ENCODE measurements at regions not wholly inside any gene's neighbourhood (a gene's known extent, or its start where the extent isn't known, plus 50 kb on each side); places are given as distances from the start of the nearest gene placed in this dataset.

DNA sequence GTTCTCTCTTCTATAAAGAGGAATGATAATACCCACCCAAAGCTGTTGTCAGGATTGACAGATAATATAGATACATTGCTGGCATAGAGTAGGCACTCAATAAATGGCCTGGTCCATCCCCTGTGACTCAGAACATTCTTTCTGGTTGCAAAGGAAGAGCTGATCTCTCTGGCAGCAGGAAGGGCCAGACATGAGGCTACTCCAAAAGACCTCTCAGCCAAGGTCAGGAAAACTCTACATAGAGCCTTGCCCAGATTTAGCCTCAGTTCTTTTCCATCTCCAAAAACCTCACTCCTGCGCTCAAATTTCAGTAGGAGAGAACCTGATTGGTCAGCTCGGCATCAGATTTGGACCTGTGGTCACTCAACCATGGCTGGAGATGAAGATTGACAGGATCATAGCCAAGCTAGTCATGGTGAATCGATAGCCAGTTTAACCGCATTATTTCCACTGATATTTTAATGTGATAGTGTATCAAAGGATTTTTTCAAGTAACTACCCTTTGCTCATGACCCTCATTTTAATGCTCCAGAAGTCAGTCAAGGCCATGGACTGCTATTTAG, 319.6 kb downstream of the DRD1 start:
- H3K9me3 ChIP-seq (ENCODE audit: control insufficient read depth, insufficient read depth, low read length): no peaks in the 10 kb centered on the region
- no peaks in the 10 kb centered on the region for H3K36me3 ChIP-seq (ENCODE audit: insufficient read depth, low read length)
- no peaks in the 10 kb centered on the region for H3K4me1 ChIP-seq (ENCODE audit: insufficient read depth, low read length)
- no peak overlapping the region for H3K9ac ChIP-seq (ENCODE audit: low read depth, low read length)

- Histone ChIP-seq H3K4me1 (ENCODE audit: insufficient read depth, low read length) (no peaks in the 10 kb centered on the region), H3K36me3 (ENCODE audit: insufficient read depth, low read length) (no peaks in the 10 kb centered on the region), H3K9me3 (ENCODE audit: control insufficient read depth, insufficient read depth, low read length) (no peaks in the 10 kb centered on the region), H3K9ac (ENCODE audit: low read depth, low read length) (no peak overlapping the region)
These were observed 320.4 kb downstream of the DRD1 start for GRCh38 chr5:175123542-175123941.

GRCh38 chr5:175121457-175121856, 322.5 kb downstream of the DRD1 start:
- Histone ChIP-seq H3K9ac (ENCODE audit: low read depth, low read length) (no peak overlapping the region), H3K4me1 (ENCODE audit: insufficient read depth, low read length) (no peaks in the 10 kb centered on the region), H3K36me3 (ENCODE audit: insufficient read depth, low read length) (no peaks in the 10 kb centered on the region), H3K9me3 (ENCODE audit: control insufficient read depth, insufficient read depth, low read length) (no peaks in the 10 kb centered on the region)

DNA sequence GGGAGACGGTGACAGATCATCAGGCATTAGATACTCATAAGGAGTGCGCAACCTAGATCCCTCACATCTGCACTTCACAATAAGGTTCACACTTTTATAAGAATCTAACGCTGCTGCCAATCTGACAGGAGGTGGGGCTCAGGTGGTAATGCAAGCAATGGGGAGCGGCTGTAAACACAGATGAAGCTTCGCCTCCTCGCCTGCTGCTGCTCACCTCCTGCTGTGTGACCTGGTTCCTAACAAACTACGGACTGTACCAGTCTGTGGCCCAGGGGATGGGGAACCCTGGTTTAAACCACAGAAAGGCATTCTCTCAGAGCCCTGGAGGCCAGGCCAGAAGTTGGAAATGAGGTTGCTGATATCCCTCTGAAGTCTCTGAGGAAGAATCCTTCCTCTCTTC, 323.6 kb downstream of the DRD1 start:
- Histone ChIP-seq H3K9me3 (ENCODE audit: control insufficient read depth, insufficient read depth, low read length) (no peaks in the 10 kb centered on the region), H3K36me3 (ENCODE audit: insufficient read depth, low read length) (no peaks in the 10 kb centered on the region), H3K4me1 (ENCODE audit: insufficient read depth, low read length) (no peaks in the 10 kb centered on the region), H3K9ac (ENCODE audit: low read depth, low read length) (no peak overlapping the region)

DNA sequence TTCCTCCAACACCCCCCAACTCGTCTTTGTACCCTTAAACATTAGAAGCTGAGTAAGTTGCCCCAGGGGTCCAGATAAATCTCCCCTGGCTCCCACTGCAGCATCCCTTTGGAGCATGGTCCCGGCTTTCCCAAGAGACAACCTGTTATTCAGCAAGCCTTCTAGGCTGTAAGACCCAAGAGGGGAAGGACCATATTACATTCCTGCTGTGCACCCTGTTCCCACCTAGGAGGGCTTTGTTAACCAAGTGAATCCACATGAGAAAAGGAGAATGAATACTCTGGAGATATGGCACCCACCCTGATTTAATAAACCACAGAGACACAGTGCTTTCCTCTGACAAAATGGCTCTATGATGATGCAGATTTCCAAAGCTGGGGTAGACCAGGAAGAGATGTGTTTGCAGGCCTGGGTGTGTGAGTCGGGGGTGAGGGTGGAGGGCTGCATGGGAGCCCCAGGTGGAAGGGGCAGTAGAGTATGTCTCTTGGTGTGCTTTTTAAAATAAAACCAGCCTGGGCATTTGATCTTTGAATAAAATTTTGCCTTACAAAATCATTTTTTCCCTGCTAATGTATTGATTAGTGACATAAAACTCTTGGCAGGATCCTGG, 325.2 kb downstream of the DRD1 start:
- no peaks in the 10 kb centered on the region for H3K36me3 ChIP-seq (ENCODE audit: insufficient read depth, low read length)
- H3K9me3 ChIP-seq (ENCODE audit: control insufficient read depth, insufficient read depth, low read length): no peaks in the 10 kb centered on the region
- H3K4me1 ChIP-seq (ENCODE audit: insufficient read depth, low read length): 0 out of 2 replicates have a peak, but pooled peaks cover 3% of the 10 kb centered on the region
- H3K9ac ChIP-seq (ENCODE audit: low read depth, low read length): no peak overlapping the region

GRCh38 chr5:175116466-175117048, 327.4 kb downstream of the DRD1 start:
- Histone ChIP-seq H3K36me3 (ENCODE audit: insufficient read depth, low read length) (no peaks in the 10 kb centered on the region), H3K9me3 (ENCODE audit: control insufficient read depth, insufficient read depth, low read length) (no peaks in the 10 kb centered on the region), H3K4me1 (ENCODE audit: insufficient read depth, low read length) (0 out of 2 replicates have a peak, but pooled peaks cover 3% of the 10 kb centered on the region), H3K9ac (ENCODE audit: low read depth, low read length) (no peak overlapping the region)

DNA sequence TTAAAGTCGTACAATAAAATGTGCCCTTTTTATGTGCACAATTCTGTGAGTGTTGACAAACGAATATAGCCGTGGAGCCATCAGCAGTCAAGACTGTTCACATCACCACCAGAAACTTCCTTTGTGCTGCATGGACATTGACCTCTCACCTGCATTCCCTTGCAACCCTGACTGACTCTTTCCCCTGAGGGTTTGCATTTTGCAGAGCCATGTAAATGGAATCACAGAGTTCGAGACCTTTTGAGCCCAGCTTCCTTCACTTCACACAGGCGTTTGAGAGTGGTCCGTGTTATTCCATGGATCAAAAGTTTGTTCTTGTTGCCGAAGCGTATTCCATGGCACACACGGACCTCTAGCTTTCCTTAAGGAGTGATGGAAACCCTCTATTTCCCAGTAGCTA, 328.2 kb downstream of the DRD1 start:
- Histone ChIP-seq H3K9ac (ENCODE audit: low read depth, low read length) (no peak overlapping the region), H3K9me3 (ENCODE audit: control insufficient read depth, insufficient read depth, low read length) (no peaks in the 10 kb centered on the region), H3K4me1 (ENCODE audit: insufficient read depth, low read length) (0 out of 2 replicates have a peak, but pooled peaks cover 3% of the 10 kb centered on the region), H3K36me3 (ENCODE audit: insufficient read depth, low read length) (no peaks in the 10 kb centered on the region)

- Histone ChIP-seq H3K4me1 (ENCODE audit: insufficient read depth, low read length) (0 out of 2 replicates have a peak, but pooled peaks cover 3% of the 10 kb centered on the region), H3K36me3 (ENCODE audit: insufficient read depth, low read length) (no peaks in the 10 kb centered on the region), H3K9me3 (ENCODE audit: control insufficient read depth, insufficient read depth, low read length) (peaks cover 7% of the 10 kb centered on the region), H3K9ac (ENCODE audit: low read depth, low read length) (no peak overlapping the region)
These were observed 330.0 kb downstream of the DRD1 start for GRCh38 chr5:175113947-175114346.

- Histone ChIP-seq H3K36me3 (ENCODE audit: insufficient read depth, low read length) (no peaks in the 10 kb centered on the region; the same call in 1 of the 2 replicates), H3K4me1 (ENCODE audit: insufficient read depth, low read length) (no peaks in the 10 kb centered on the region), H3K9me3 (ENCODE audit: control insufficient read depth, insufficient read depth, low read length) (peaks cover 10% of the 10 kb centered on the region), H3K9ac (ENCODE audit: low read depth, low read length) (no peak overlapping the region)
These were observed 334.8 kb downstream of the DRD1 start for GRCh38 chr5:175109058-175109755.

- H3K9me3 ChIP-seq (ENCODE audit: control insufficient read depth, insufficient read depth, low read length): peaks cover 10% of the 10 kb centered on the region
- no peaks in the 10 kb centered on the region for H3K4me1 ChIP-seq (ENCODE audit: insufficient read depth, low read length)
- H3K9ac ChIP-seq (ENCODE audit: low read depth, low read length): no peak overlapping the region
- H3K36me3 ChIP-seq (ENCODE audit: insufficient read depth, low read length): no peaks in the 10 kb centered on the region; the same call in 1 of the 2 replicates
These were observed 336.1 kb downstream of the DRD1 start for GRCh38 chr5:175107865-175108264.

DNA sequence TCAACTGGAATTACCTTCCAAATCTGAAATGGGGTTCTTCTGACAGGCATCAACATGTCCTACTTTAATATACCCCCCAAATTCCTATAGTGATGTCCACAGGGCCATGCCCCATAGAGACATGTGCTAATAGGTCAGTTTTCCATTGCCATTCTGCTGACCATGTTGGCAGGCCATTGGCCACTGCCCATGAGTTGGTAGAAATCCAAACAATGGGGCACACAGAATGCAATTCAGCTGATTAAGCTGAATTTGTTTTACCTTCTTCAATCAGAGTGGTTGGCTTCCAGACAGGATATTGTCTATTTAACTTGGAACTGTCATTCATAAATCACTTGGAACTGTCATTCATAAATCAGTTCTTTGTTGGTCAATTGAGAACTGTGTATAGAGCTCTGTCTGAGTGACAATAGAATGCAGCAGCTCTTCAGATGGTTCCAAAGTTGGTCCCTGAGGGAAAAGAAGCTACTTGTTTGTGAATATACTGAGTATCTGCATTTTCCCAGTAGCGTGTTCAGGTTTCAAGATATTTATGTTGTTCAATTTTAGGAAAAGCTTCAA, 336.9 kb downstream of the DRD1 start:
- peaks cover 10% of the 10 kb centered on the region for H3K9me3 ChIP-seq (ENCODE audit: control insufficient read depth, insufficient read depth, low read length)
- no peak overlapping the region for H3K9ac ChIP-seq (ENCODE audit: low read depth, low read length)
- no peaks in the 10 kb centered on the region; the same call in 1 of the 2 replicates for H3K36me3 ChIP-seq (ENCODE audit: insufficient read depth, low read length)

DNA sequence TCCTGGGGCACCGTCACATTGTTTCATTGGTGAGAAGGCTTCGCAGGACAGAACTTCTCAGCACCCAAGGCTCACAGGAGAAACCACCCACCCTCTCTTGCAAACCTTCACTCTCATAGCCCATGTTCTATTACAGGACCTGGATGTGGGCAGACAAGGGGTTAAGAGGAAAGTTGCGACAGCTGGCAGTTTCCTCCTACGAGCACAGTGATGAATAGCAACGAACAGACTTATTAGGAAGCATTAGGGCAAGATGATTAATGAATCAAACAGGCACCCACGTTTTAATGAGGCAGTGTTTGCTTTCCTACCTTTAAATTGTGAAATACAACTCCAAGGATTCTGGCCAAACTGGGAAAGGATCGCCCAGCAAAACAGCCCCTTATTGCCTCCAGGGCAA, 339.3 kb downstream of the DRD1 start:
- H3K9me3 ChIP-seq (ENCODE audit: control insufficient read depth, insufficient read depth, low read length): peaks cover 10% of the 10 kb centered on the region
- no peak overlapping the region for H3K9ac ChIP-seq (ENCODE audit: low read depth, low read length)
- H3K36me3 ChIP-seq (ENCODE audit: insufficient read depth, low read length): no peaks in the 10 kb centered on the region; the same call in 1 of the 2 replicates
- H3K4me1 ChIP-seq (ENCODE audit: insufficient read depth, low read length): no peaks in the 10 kb centered on the region

More for the DNA sequence above, 336.9 kb downstream of the DRD1 start:
- H3K4me1 ChIP-seq (ENCODE audit: insufficient read depth, low read length): no peaks in the 10 kb centered on the region

GRCh38 chr5:175103746-175104145, 340.2 kb downstream of the DRD1 start:
- Histone ChIP-seq H3K9me3 (ENCODE audit: control insufficient read depth, insufficient read depth, low read length) (0 out of 2 replicates have a peak, but pooled peaks cover under 1% of the 10 kb centered on the region), H3K4me1 (ENCODE audit: insufficient read depth, low read length) (no peaks in the 10 kb centered on the region), H3K9ac (ENCODE audit: low read depth, low read length) (no peak overlapping the region), H3K36me3 (ENCODE audit: insufficient read depth, low read length) (no peaks in the 10 kb centered on the region; the same call in 1 of the 2 replicates)

GRCh38 chr5:175102717-175103116, 341.3 kb downstream of the DRD1 start:
- no peaks in the 10 kb centered on the region for H3K9me3 ChIP-seq (ENCODE audit: control insufficient read depth, insufficient read depth, low read length)
- H3K4me1 ChIP-seq (ENCODE audit: insufficient read depth, low read length): no peaks in the 10 kb centered on the region
- H3K9ac ChIP-seq (ENCODE audit: low read depth, low read length): no peak overlapping the region
- no peaks in the 10 kb centered on the region; the same call in 1 of the 2 replicates for H3K36me3 ChIP-seq (ENCODE audit: insufficient read depth, low read length)

Measured in ES-I3 (cell line).